LNCAP (cell line): ENCODE measurements at regions not wholly inside any gene's neighbourhood (a gene's known extent, or its start where the extent isn't known, plus 50 kb on each side); places are given as distances from the start of the nearest gene placed in this dataset.

Experiments used
- CTCF ChIP-seq: fragments of 450-650 bp; IDR thresholded peaks from 2 replicates; pipeline ENCODE4 v1.5.1; 2017; ENCODE audit warnings: mild to moderate bottlenecking

- TF ChIP-seq CTCF = no peak
These were observed 928.9 kb downstream of the ARAP2 start for GRCh38 chr4:35315419-35315818.

- TF ChIP-seq CTCF = no peak
These were observed 918.3 kb downstream of the ARAP2 start for GRCh38 chr4:35325908-35326453.

GRCh38 chr4:35342833-35343232 lies 901.5 kb downstream of the ARAP2 start:
- no peak for TF ChIP-seq CTCF

GRCh38 chr4:35347276-35347675 lies 897.0 kb downstream of the ARAP2 start:
- TF ChIP-seq CTCF = no peak

- no peak for TF ChIP-seq CTCF
These were observed 886.2 kb downstream of the ARAP2 start for GRCh38 chr4:35358001-35358584.

- TF ChIP-seq CTCF = no peak
These were observed 879.9 kb downstream of the ARAP2 start for GRCh38 chr4:35364321-35364870.

GRCh38 chr4:35365186-35365585 lies 879.1 kb downstream of the ARAP2 start:
- no peak for TF ChIP-seq CTCF
